ENCODE measurements at regions not wholly inside any gene's neighbourhood (a gene's known extent, or its start where the extent isn't known, plus 50 kb on each side); places are given as distances from the start of the nearest gene placed in this dataset.

DNA sequence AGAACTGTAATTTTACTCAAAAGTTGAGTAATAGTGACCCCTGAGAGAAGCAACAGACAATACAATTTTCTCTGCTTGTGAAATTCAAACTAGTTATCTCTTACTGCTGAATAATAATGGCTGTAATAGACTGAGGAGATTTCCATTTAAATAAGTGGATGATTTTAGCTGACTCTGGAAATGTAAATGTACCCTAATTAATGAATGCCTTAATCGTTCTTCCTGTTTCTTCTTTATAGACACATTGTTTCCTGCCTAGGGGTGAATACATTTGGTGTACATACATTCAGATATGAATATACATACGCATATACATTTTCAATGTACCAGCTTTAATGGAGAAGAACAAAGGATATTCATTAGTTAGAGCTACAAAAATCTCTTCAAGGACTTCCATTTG lies 611.9 kb downstream of the TFAP2B start:
- Mint-ChIP-seq H3K9me3 (peaks cover 2% of the 10 kb centered on the region), H3K27me3 (no peaks in the 10 kb centered on the region), H3K4me1 (no peaks in the 10 kb centered on the region), H3K36me3 (no peaks in the 10 kb centered on the region), H3K27ac (no peak overlapping the region), H3K4me3 (no peak overlapping the region)
- no peak for DNase-seq
- CTCF ChIA-PET: no interaction called here

DNA sequence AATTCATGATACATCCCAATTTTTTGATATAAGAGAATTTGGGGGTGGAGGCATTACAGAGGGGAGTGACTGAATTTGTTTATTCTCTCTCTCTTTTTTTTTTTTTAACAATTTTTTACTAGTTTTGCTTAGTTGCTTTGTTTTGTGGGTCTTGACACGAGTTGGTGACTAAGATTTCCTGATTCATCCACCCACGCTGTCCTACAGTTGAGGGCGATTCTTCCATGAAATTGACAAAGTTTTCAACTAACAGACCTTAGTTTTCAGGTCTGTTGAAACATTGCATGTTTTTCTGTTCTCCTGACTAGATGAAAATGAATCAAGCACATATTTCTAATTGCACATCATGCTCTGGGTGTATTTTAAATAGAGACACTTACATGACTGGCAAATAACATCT lies 613.8 kb downstream of the TFAP2B start:
- no peaks in the 10 kb centered on the region for H3K27me3 Mint-ChIP-seq
- no peak for DNase-seq
- no peaks in the 10 kb centered on the region for H3K4me1 Mint-ChIP-seq
- H3K4me3 Mint-ChIP-seq: no peak overlapping the region
- no peak overlapping the region for H3K27ac Mint-ChIP-seq
- H3K9me3 Mint-ChIP-seq: peaks cover 2% of the 10 kb centered on the region
- CTCF ChIA-PET: no interaction called here
- H3K36me3 Mint-ChIP-seq: no peaks in the 10 kb centered on the region

DNA sequence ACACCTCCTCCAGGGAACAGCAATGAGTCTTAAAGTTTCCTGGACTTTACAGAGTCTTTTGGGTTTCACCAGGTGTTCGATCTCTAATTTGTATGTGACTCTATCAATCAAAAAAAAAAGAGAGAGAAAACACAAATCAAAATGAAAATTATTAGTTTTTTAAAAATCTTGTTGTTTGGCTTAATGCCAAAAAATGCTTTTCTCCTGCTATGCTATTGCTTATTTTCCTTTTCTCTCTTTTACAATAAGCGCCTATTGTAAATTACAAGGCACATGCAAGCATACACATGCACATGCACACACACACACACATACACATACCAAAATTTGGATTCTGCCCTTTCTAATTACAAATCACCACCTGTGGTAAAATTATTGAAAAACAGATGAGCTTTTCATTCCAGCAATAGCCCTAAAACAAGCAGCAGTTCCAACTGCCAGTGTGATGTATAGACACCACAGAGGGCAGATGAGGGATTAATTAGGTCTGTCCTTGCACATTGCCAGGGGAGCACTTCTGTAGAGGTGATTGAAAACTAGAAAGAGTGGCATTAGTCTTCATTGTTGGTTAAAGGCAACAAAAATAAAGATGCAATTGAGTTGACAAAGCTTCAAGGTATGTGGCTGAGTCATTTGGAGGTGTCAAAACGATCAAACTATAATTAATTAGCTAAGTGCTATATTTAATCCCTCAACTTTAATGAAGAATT lies 631.7 kb downstream of the TFAP2B start:
- no peaks in the 10 kb centered on the region for H3K27me3 Mint-ChIP-seq
- no peak overlapping the region for H3K4me3 Mint-ChIP-seq
- H3K27ac Mint-ChIP-seq: no peak overlapping the region
- H3K4me1 Mint-ChIP-seq: no peaks in the 10 kb centered on the region
- CTCF ChIA-PET: interaction anchor here (0.6 kb wide), 1 partner anchor 14 kb away, joined by 4 read pairs; no protein-coding TSS in a partner anchor
- DNase-seq: no peak
- peaks cover 4% of the 10 kb centered on the region for H3K9me3 Mint-ChIP-seq
- no peaks in the 10 kb centered on the region for H3K36me3 Mint-ChIP-seq

DNA sequence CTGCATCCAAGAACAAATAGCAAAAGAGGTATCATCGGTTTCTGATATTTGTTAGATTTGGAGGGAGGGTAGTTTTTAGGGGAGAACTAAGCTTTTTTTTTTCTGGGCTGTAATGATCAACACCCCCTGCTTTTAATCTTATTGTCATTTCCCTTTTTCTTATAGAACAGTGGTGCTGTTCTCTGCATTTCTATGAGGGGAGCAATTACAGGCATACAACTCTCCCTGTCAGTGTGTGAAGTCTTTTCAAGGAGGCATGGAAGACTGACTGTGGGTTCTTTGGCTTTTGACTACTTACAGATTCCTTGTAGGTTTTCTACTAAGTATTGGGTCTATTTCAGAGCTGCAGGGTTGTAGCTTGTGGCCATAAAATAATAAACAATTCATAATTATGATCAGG lies 632.3 kb downstream of the TFAP2B start:
- no peaks in the 10 kb centered on the region for H3K27me3 Mint-ChIP-seq
- DNase-seq: no peak
- H3K27ac Mint-ChIP-seq: no peak overlapping the region
- H3K4me3 Mint-ChIP-seq: no peak overlapping the region
- H3K36me3 Mint-ChIP-seq: no peaks in the 10 kb centered on the region
- CTCF ChIA-PET: interaction anchor here (0.6 kb wide), 1 partner anchor 14 kb away, joined by 4 read pairs; no protein-coding TSS in a partner anchor
- peaks cover 4% of the 10 kb centered on the region for H3K9me3 Mint-ChIP-seq
- H3K4me1 Mint-ChIP-seq: no peaks in the 10 kb centered on the region

DNA sequence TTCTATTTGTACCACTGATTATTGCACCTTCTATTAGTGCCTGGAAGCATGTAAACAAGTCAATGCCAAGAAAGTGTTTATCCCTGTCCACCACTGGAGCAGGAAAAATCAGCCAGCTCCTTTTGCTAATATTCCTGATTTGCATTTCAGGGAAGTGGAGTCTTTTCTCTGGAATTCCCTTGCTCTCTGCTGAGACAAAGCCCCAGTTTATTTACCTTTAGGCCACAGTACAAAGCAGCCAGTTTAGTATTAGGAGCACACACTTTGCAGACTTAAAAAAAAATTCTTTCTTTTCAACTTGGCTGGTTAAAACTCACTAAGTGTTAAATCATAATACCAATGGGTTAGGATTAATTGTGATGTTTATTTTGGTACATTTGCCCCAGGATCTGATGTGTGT lies 631.1 kb downstream of the PKHD1 start:
- CTCF ChIA-PET: no interaction called here

DNA sequence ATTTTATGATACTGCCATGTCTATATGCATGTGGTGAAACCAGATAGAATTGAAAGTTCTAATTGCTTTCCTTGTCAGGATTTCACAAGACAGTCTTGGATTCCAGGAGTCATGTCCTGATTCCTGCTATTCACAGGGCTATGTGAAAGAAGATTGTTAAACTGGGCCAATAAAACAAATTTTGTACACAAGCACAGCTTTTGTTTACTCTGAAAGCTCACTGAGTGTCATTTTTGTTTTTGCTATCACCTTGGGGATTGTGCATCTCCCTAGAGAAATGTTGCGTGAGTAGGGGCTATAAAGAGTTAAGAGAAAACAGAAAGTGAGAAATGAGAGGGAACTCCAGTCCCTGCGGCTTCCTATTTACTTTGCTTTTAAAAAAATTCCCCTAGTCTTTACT lies 627.5 kb downstream of the PKHD1 start:
- DNase-seq: no peak
- CTCF ChIA-PET: no interaction called here
- Mint-ChIP-seq H3K9me3 (no peaks in the 10 kb centered on the region), H3K4me3 (no peak overlapping the region), H3K27me3 (no peaks in the 10 kb centered on the region), H3K36me3 (no peaks in the 10 kb centered on the region), H3K27ac (no peak overlapping the region), H3K4me1 (no peaks in the 10 kb centered on the region)

More for the DNA sequence above, 631.1 kb downstream of the PKHD1 start:
- Mint-ChIP-seq H3K9me3 (no peaks in the 10 kb centered on the region), H3K27ac (no peak overlapping the region), H3K4me1 (no peaks in the 10 kb centered on the region), H3K4me3 (no peak overlapping the region), H3K36me3 (no peaks in the 10 kb centered on the region), H3K27me3 (no peaks in the 10 kb centered on the region)
- DNase-seq: no peak

DNA sequence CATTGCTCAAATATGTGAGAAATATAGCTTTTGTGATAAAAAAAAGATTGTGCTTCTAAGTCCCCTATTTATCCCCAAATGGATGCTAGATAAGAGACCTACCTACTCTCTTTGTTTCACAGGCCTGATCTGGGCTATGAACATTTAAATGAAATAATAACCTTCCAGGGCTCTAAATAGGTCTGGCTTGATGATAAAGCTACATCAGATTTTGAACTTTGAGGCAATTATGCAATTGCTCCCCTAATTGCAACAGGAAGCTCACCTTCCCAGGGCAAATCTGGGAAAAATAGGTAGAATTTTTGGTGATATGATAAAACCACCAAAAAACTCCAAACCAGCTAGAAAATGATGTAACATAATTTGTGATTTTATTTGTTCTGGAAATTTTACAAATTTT lies 624.5 kb downstream of the PKHD1 start:
- Mint-ChIP-seq H3K4me1 (no peaks in the 10 kb centered on the region), H3K27me3 (no peaks in the 10 kb centered on the region), H3K27ac (no peak overlapping the region), H3K36me3 (no peaks in the 10 kb centered on the region), H3K4me3 (no peak overlapping the region), H3K9me3 (no peaks in the 10 kb centered on the region)
- CTCF ChIA-PET: no interaction called here
- DNase-seq: no peak

DNA sequence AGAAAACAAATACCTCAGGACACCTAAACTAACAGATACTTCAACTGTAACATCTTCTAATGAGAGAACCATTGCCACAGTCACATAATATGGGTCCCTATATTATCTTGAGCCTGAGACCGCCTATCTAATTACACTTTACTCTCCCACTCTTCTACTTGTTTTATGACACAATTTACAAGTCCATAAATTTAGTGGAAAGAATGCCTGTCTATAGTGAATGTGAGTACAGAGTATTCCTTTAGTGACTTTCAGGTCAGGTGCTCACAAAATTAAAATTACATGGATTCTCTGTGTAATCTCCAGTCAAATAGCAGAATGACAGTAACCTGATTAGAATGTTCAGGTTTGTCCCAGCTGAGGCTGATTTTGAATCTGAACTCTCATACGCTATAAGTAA lies 624.1 kb downstream of the PKHD1 start:
- no peaks in the 10 kb centered on the region for H3K36me3 Mint-ChIP-seq
- DNase-seq: no peak
- H3K27me3 Mint-ChIP-seq: no peaks in the 10 kb centered on the region
- H3K27ac Mint-ChIP-seq: no peak overlapping the region
- H3K4me1 Mint-ChIP-seq: no peaks in the 10 kb centered on the region
- H3K9me3 Mint-ChIP-seq: no peaks in the 10 kb centered on the region
- CTCF ChIA-PET: no interaction called here
- no peak overlapping the region for H3K4me3 Mint-ChIP-seq

DNA sequence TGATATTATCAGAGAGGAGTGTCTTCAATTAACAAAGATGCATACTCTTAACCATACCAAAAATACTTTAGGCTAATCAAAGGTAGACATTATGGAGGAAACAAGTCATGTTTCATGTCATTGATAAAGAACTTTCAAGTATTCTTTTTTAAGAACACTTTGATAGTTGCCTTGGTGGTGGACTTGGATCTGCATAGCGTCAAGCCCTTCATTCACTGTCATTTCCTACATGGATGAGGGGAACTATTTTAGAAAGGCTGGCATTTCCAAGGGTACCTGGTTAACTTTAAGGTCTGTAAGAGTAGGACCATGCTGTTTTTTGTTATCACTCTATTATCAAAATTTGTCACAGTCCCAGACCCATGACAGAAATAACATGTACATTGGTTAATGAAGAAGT lies 622.5 kb downstream of the PKHD1 start:
- no peaks in the 10 kb centered on the region for H3K9me3 Mint-ChIP-seq
- no peaks in the 10 kb centered on the region for H3K4me1 Mint-ChIP-seq
- no peak for DNase-seq
- no peaks in the 10 kb centered on the region for H3K36me3 Mint-ChIP-seq
- no peaks in the 10 kb centered on the region for H3K27me3 Mint-ChIP-seq
- no peak overlapping the region for H3K27ac Mint-ChIP-seq
- no peak overlapping the region for H3K4me3 Mint-ChIP-seq
- CTCF ChIA-PET: interaction anchor here (0.6 kb wide), 1 partner anchor 14 kb away, joined by 4 read pairs; no protein-coding TSS in a partner anchor

DNA sequence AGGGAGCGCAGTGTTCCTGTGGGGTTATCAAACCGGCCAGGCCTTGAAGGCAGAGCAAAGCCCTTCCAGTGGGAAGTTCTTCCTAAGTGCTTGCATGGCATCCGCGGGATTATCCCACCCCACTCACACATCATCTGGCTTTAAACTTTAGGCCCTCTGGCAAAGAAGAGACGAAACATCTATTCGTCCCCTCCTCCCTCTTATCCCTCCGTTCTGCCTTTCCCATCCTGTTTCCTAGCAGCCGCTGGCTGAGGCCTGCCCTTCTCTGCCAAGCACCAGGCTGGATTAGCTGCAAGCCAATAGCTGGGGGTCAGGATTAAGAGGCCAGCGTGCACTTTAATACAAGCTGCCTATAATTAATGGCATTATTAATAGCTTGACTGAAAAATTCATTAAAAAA lies 621.0 kb downstream of the PKHD1 start:
- Mint-ChIP-seq H3K27me3 (no peaks in the 10 kb centered on the region), H3K36me3 (no peaks in the 10 kb centered on the region), H3K4me1 (no peaks in the 10 kb centered on the region), H3K9me3 (no peaks in the 10 kb centered on the region), H3K4me3 (no peak overlapping the region), H3K27ac (no peak overlapping the region)
- CTCF ChIA-PET: no interaction called here
- no peak for DNase-seq

DNA sequence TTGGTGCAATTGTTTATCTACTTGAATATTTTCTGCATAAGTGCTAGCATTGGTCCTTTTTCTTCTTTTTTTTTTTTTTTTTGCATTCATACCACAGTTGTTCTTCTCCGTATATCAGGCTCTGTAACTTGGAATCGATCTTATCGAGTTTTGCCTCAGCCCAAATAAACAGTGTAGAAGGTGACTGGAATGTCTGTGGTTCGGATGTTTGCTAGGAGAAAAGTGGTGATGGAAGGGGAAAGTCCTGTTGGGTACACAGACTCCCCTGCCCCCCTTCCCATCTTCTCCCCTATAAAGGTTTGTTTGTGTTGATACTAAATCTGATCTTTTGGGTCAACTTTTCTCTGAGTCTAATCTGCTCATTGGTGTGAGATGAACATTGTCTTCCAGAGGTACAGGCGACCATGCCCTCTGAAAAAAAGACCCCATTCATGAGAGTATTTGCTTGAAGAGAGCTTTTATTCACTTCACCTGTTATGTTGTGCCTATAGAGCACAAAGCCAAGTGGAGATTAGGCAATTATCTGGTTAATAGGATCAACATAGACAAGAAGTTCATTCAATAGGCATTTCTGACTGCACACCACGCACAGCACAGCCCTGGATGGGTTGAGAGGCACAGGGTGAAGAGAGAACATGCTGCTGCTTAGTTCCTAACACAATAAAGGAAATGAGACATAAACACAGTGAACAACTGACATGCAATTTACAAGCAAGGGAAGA lies 620.0 kb downstream of the PKHD1 start:
- Mint-ChIP-seq H3K4me1 (no peaks in the 10 kb centered on the region), H3K27ac (no peak overlapping the region), H3K27me3 (no peaks in the 10 kb centered on the region), H3K36me3 (no peaks in the 10 kb centered on the region), H3K4me3 (no peak overlapping the region), H3K9me3 (no peaks in the 10 kb centered on the region)
- no peak for DNase-seq
- CTCF ChIA-PET: no interaction called here

DNA sequence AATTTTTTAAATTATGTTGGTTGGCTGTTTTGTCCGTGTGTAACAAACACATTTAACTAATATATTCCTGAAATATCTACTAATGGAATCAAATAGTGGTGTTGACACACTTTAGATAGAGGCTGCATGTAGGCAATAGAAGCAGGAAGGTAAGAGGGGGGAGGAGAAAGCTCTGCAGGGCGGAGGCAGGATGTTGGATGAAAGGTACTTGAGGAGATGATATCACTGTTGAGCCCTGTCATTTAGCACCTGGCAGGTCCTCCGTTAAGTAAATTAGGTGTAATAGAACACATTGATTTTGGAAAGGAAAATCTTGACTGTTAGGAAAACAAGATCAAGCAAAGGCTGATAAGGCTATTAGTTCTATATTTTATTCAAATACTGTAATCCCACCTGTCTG lies 618.7 kb downstream of the PKHD1 start:
- no peak for DNase-seq

DNA sequence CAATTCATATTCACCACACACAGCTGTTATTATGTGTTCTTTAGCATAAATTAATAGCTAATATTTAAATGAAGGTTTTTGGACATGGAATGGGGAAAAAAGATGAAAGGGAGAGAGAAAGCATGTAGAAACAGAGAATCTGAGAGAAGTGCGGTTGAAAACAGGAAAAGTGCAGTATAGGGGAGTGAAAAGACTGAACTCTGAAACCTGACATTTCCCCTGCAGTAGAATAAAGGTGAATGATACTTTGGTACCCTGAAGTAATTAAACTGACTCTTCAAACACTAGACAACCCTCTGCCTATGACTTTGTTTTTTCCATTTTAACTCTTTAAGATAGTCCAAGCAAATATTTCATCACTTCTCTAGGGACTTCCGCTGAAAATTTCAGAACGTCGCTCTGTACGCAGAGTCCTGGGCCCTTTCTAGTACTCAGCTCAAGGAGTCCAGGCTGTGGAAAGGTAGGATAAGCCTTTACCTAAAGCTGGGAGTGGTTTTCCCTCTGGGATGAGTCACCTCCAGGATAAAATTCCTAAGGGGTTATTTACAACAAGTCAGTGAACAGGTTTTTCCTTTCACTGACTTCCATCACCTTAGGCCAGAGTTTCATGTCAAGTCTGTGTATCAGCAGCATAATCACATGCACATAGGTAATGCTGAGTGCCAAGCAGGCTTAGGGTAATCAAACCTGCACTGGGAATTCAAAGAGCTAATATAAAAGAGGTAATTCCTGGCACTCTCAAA lies 614.5 kb downstream of the PKHD1 start:
- Mint-ChIP-seq H3K27ac (no peak overlapping the region), H3K4me1 (no peaks in the 10 kb centered on the region), H3K9me3 (peaks cover 2% of the 10 kb centered on the region), H3K36me3 (no peaks in the 10 kb centered on the region), H3K27me3 (no peaks in the 10 kb centered on the region), H3K4me3 (no peak overlapping the region)
- CTCF ChIA-PET: interaction anchor here (0.6 kb wide), 1 partner anchor 13 kb away, joined by 3 read pairs; no protein-coding TSS in a partner anchor
- no peak for DNase-seq

More for the DNA sequence above, 618.7 kb downstream of the PKHD1 start:
- H3K4me3 Mint-ChIP-seq: no peak overlapping the region
- no peaks in the 10 kb centered on the region for H3K27me3 Mint-ChIP-seq
- H3K36me3 Mint-ChIP-seq: no peaks in the 10 kb centered on the region
- H3K4me1 Mint-ChIP-seq: no peaks in the 10 kb centered on the region
- no peaks in the 10 kb centered on the region for H3K9me3 Mint-ChIP-seq
- no peak overlapping the region for H3K27ac Mint-ChIP-seq
- CTCF ChIA-PET: no interaction called here

DNA sequence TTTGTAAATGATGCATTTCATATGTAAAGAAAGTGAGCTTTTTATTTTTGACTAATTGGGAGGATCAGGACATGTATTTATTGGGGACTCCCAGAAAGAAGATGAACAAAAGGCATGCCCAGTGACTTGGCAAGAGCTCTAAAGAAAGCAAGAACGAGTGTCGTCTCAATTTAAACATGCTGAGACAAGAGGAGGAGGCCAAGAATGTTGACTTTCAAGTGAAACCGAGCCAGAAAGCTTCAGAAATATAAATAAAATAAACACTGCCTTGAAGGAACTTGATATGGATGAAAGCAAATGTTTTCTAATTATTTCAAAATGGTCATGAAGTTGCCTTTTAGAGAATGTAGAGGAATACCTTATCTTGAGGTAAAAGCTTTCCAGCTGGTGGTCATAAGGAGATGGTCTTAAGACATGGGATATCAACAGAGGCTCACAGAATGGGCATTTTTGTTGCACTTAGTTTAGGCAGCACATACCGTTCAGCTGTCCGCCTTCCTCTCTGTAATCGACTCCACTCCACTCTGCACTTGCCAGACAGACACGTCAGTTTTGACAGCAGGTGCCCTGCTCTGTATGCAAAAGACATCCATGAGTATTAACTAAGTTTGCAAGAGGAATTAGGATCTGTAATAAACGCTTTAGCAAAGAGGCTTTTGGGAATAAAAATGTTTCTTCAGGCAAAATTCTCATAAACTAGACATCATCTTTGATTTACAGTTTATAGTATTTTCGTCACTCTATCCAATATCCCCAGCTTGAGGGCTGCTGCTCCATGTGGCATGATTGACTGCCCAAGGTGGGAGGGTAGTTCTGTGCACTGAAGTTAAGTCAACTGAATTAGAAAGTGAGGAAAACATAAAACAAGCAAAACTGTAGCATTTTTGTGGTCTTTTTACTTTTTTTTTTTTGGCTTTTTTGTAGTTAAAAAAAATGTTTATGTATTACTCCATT lies 613.1 kb downstream of the PKHD1 start:
- DNase-seq: no peak
- Mint-ChIP-seq H3K27ac (no peak overlapping the region), H3K9me3 (peaks cover 5% of the 10 kb centered on the region), H3K4me3 (no peak overlapping the region), H3K36me3 (no peaks in the 10 kb centered on the region), H3K27me3 (no peaks in the 10 kb centered on the region), H3K4me1 (no peaks in the 10 kb centered on the region)
- CTCF ChIA-PET: no interaction called here
